ENCODE measurements at regions not wholly inside any gene's neighbourhood (a gene's known extent, or its start where the extent isn't known, plus 50 kb on each side); places are given as distances from the start of the nearest gene placed in this dataset.
A peak's percentile ranks its signal among the peaks of the same experiment; 100 is the strongest.

DNA sequence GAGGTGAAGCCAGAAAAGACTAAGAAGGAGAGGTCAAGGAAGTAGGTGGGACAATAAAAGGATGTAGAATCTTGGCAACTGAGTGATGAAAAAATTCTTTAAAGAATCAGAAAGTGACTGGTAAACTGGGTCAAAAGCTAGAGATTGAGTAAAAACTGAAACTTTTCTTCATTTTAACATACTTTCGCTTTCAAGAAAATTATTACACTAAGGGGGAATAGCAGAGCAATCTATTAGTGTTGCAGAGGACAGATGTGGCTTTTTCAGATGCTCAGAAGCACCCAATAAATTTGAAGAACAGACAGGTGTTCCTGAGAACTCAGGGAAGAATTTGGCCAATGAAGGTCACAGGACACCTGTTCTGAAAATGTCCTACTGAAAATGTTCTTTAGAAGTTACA is 805.4 kb upstream of the ALCAM start:
- TF ChIP-seq YY1 (IDR thresholded peaks at IDR 0.05; ENCODE audit: insufficient read depth, insufficient read length) = no peak
- no peak for TF ChIP-seq SUZ12 (IDR thresholded peaks at IDR 0.05; ENCODE audit: extremely low read depth, insufficient read depth, insufficient read length)
- no peak for TF ChIP-seq ZNF274 (IDR thresholded peaks at IDR 0.05; ENCODE audit: low read depth, low read length)
- DNase-seq (ENCODE audit: low read depth, low spot score) = no peak
- no peak overlapping the region for H3K9ac ChIP-seq (ENCODE audit: insufficient read length, low read depth)
- no peak overlapping the region for H3K4me3 ChIP-seq (ENCODE audit: insufficient read length, low read depth)
- no peaks in the 10 kb centered on the region for H3K4me1 ChIP-seq (ENCODE audit: insufficient read depth, insufficient read length)
- H3K9me3 ChIP-seq (ENCODE audit: insufficient read depth, low read length) = no peaks in the 10 kb centered on the region
- H3K36me3 ChIP-seq (ENCODE audit: insufficient read depth, insufficient read length, low read length) = no peaks in the 10 kb centered on the region
- H3K27me3 ChIP-seq (ENCODE audit: insufficient read depth, insufficient read length) = no peaks in the 10 kb centered on the region

DNA sequence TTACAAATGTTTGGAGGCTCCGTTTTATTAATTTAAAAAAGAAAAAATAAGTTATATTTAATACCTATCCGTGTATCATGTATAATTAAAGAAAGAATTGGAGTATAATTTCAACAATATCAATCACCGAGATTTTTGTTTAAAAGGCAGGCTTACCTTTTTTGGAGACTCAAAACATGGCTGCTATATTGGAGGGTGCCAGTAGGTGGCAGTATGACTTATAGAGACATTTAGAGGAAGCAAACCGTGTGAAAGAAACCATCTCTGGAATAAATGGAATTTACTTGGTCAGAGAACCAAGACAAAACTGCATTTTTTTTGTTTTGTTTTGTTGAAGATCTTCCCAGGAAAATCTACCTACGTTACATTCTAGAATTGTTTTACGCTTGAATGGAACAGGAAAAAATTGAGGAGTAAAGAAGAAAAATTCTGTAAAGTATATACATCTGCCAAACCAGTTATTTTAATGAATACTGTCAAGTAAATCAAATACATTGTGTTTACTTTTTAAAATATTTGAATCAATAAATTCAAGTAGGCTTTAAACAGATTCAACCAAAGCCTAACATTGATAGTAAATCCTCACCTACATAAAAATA is 802.6 kb upstream of the ALCAM start:
- Histone ChIP-seq H3K9ac (ENCODE audit: insufficient read length, low read depth) (no peak overlapping the region), H3K9me3 (ENCODE audit: insufficient read depth, low read length) (no peaks in the 10 kb centered on the region), H3K4me1 (ENCODE audit: insufficient read depth, insufficient read length) (no peaks in the 10 kb centered on the region), H3K4me3 (ENCODE audit: insufficient read length, low read depth) (no peak overlapping the region), H3K36me3 (ENCODE audit: insufficient read depth, insufficient read length, low read length) (no peaks in the 10 kb centered on the region), H3K27me3 (ENCODE audit: insufficient read depth, insufficient read length) (no peaks in the 10 kb centered on the region)
- TF ChIP-seq ZNF274 (IDR thresholded peaks at IDR 0.05; ENCODE audit: low read depth, low read length) (no peak), SUZ12 (IDR thresholded peaks at IDR 0.05; ENCODE audit: extremely low read depth, insufficient read depth, insufficient read length) (no peak), YY1 (IDR thresholded peaks at IDR 0.05; ENCODE audit: insufficient read depth, insufficient read length) (no peak)
- peak; percentile 30 for DNase-seq (ENCODE audit: low read depth, low spot score)

- Histone ChIP-seq H3K9me3 (ENCODE audit: insufficient read depth, low read length) (no peaks in the 10 kb centered on the region), H3K4me3 (ENCODE audit: insufficient read length, low read depth) (no peak overlapping the region), H3K4me1 (ENCODE audit: insufficient read depth, insufficient read length) (no peaks in the 10 kb centered on the region), H3K27me3 (ENCODE audit: insufficient read depth, insufficient read length) (no peaks in the 10 kb centered on the region), H3K9ac (ENCODE audit: insufficient read length, low read depth) (no peak overlapping the region), H3K36me3 (ENCODE audit: insufficient read depth, insufficient read length, low read length) (no peaks in the 10 kb centered on the region)
- TF ChIP-seq ZNF274 (IDR thresholded peaks at IDR 0.05; ENCODE audit: low read depth, low read length) (no peak), YY1 (IDR thresholded peaks at IDR 0.05; ENCODE audit: insufficient read depth, insufficient read length) (no peak), SUZ12 (IDR thresholded peaks at IDR 0.05; ENCODE audit: extremely low read depth, insufficient read depth, insufficient read length) (no peak)
- DNase-seq (ENCODE audit: low read depth, low spot score) = no peak
These were observed 800.7 kb upstream of the ALCAM start for GRCh38 chr3:104566054-104566453.

GRCh38 chr3:104575634-104576033 is 791.1 kb upstream of the ALCAM start:
- H3K9ac ChIP-seq (ENCODE audit: insufficient read length, low read depth) = no peak overlapping the region
- no peaks in the 10 kb centered on the region for H3K4me1 ChIP-seq (ENCODE audit: insufficient read depth, insufficient read length)
- no peaks in the 10 kb centered on the region for H3K27me3 ChIP-seq (ENCODE audit: insufficient read depth, insufficient read length)
- no peak for DNase-seq (ENCODE audit: low read depth, low spot score)
- TF ChIP-seq YY1 (IDR thresholded peaks at IDR 0.05; ENCODE audit: insufficient read depth, insufficient read length) (no peak), SUZ12 (IDR thresholded peaks at IDR 0.05; ENCODE audit: extremely low read depth, insufficient read depth, insufficient read length) (no peak), ZNF274 (IDR thresholded peaks at IDR 0.05; ENCODE audit: low read depth, low read length) (no peak)
- no peak overlapping the region for H3K4me3 ChIP-seq (ENCODE audit: insufficient read length, low read depth)
- H3K36me3 ChIP-seq (ENCODE audit: insufficient read depth, insufficient read length, low read length) = no peaks in the 10 kb centered on the region
- H3K9me3 ChIP-seq (ENCODE audit: insufficient read depth, low read length) = peaks cover 47% of the 10 kb centered on the region

- no peak overlapping the region for H3K4me3 ChIP-seq (ENCODE audit: insufficient read length, low read depth)
- H3K27me3 ChIP-seq (ENCODE audit: insufficient read depth, insufficient read length) = no peaks in the 10 kb centered on the region
- no peaks in the 10 kb centered on the region for H3K36me3 ChIP-seq (ENCODE audit: insufficient read depth, insufficient read length, low read length)
- no peaks in the 10 kb centered on the region for H3K4me1 ChIP-seq (ENCODE audit: insufficient read depth, insufficient read length)
- DNase-seq (ENCODE audit: low read depth, low spot score) = no peak
- H3K9ac ChIP-seq (ENCODE audit: insufficient read length, low read depth) = no peak overlapping the region
- TF ChIP-seq ZNF274 (IDR thresholded peaks at IDR 0.05; ENCODE audit: low read depth, low read length) (no peak), SUZ12 (IDR thresholded peaks at IDR 0.05; ENCODE audit: extremely low read depth, insufficient read depth, insufficient read length) (no peak), YY1 (IDR thresholded peaks at IDR 0.05; ENCODE audit: insufficient read depth, insufficient read length) (no peak)
- peaks cover 47% of the 10 kb centered on the region for H3K9me3 ChIP-seq (ENCODE audit: insufficient read depth, low read length)
These were observed 788.2 kb upstream of the ALCAM start for GRCh38 chr3:104578558-104578957.

GRCh38 chr3:104582092-104582491 is 784.6 kb upstream of the ALCAM start:
- Histone ChIP-seq H3K4me3 (ENCODE audit: insufficient read length, low read depth) (no peak overlapping the region), H3K36me3 (ENCODE audit: insufficient read depth, insufficient read length, low read length) (no peaks in the 10 kb centered on the region), H3K9me3 (ENCODE audit: insufficient read depth, low read length) (peaks cover 30% of the 10 kb centered on the region), H3K4me1 (ENCODE audit: insufficient read depth, insufficient read length) (no peaks in the 10 kb centered on the region), H3K9ac (ENCODE audit: insufficient read length, low read depth) (no peak overlapping the region), H3K27me3 (ENCODE audit: insufficient read depth, insufficient read length) (no peaks in the 10 kb centered on the region)
- no peak for DNase-seq (ENCODE audit: low read depth, low spot score)
- TF ChIP-seq SUZ12 (IDR thresholded peaks at IDR 0.05; ENCODE audit: extremely low read depth, insufficient read depth, insufficient read length) (no peak), YY1 (IDR thresholded peaks at IDR 0.05; ENCODE audit: insufficient read depth, insufficient read length) (no peak), ZNF274 (IDR thresholded peaks at IDR 0.05; ENCODE audit: low read depth, low read length) (no peak)

GRCh38 chr3:104584682-104585081 is 782.0 kb upstream of the ALCAM start:
- Histone ChIP-seq H3K27me3 (ENCODE audit: insufficient read depth, insufficient read length) (no peaks in the 10 kb centered on the region), H3K4me3 (ENCODE audit: insufficient read length, low read depth) (no peak overlapping the region), H3K9me3 (ENCODE audit: insufficient read depth, low read length) (peaks cover 6% of the 10 kb centered on the region; the same call in 1 of the 2 replicates), H3K36me3 (ENCODE audit: insufficient read depth, insufficient read length, low read length) (no peaks in the 10 kb centered on the region), H3K4me1 (ENCODE audit: insufficient read depth, insufficient read length) (no peaks in the 10 kb centered on the region), H3K9ac (ENCODE audit: insufficient read length, low read depth) (no peak overlapping the region)
- DNase-seq (ENCODE audit: low read depth, low spot score) = no peak
- TF ChIP-seq YY1 (IDR thresholded peaks at IDR 0.05; ENCODE audit: insufficient read depth, insufficient read length) (no peak), ZNF274 (IDR thresholded peaks at IDR 0.05; ENCODE audit: low read depth, low read length) (no peak), SUZ12 (IDR thresholded peaks at IDR 0.05; ENCODE audit: extremely low read depth, insufficient read depth, insufficient read length) (no peak)
